ENCODE measurements at regions not wholly inside any gene's neighbourhood (a gene's known extent, or its start where the extent isn't known, plus 50 kb on each side); places are given as distances from the start of the nearest gene placed in this dataset.

DNA sequence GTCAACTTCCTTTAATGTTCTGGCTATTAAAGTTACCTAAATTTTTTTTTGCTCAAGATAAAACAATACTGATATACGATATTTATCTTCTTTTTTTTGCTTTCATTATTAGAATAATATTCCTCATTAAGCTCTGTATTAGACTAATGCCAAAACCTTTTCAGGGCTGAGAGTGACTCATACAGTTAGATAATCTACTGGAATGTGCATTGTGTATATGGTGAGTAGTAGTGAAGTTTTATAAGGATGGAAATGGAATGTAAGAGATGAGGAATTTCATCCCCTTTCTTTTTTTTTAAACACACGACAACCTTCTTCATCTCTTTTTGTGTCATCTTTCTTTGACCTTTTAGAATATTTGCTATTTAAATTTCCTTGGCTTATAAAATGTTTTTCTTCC lies 268.6 kb downstream of the ISL1 start:
- ATAC-seq (ENCODE audit: insufficient read depth, low FRiP score) (no peak), DNase-seq (no peak)
- TF ChIP-seq, protein P1, sequence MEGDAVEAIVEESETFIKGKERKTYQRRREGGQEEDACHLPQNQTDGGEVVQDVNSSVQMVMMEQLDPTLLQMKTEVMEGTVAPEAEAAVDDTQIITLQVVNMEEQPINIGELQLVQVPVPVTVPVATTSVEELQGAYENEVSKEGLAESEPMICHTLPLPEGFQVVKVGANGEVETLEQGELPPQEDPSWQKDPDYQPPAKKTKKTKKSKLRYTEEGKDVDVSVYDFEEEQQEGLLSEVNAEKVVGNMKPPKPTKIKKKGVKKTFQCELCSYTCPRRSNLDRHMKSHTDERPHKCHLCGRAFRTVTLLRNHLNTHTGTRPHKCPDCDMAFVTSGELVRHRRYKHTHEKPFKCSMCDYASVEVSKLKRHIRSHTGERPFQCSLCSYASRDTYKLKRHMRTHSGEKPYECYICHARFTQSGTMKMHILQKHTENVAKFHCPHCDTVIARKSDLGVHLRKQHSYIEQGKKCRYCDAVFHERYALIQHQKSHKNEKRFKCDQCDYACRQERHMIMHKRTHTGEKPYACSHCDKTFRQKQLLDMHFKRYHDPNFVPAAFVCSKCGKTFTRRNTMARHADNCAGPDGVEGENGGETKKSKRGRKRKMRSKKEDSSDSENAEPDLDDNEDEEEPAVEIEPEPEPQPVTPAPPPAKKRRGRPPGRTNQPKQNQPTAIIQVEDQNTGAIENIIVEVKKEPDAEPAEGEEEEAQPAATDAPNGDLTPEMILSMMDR (IDR thresholded peaks at IDR 0.05; ENCODE audit: control extremely low read depth, extremely low read depth) = no peak
- no peaks in the 10 kb centered on the region for H3K27me3 ChIP-seq (ENCODE audit: control insufficient read depth in 3 of 3, insufficient read depth in 3 of 3, low read length in 2 of 3)
- no peaks in the 10 kb centered on the region for H3K9me3 ChIP-seq (ENCODE audit: control insufficient read depth in 4 of 4, insufficient read depth in 3 of 4, low read length in 3 of 4)
- no peaks in the 10 kb centered on the region for H3K4me1 ChIP-seq (ENCODE audit: control insufficient read depth in 5 of 5, insufficient read depth in 5 of 5, low read length in 5 of 5)
- H3K4me3 ChIP-seq = no peak overlapping the region
- H3K27ac ChIP-seq (ENCODE audit: low read depth in 1 of 2, low read length in 1 of 2) = no peak overlapping the region
- no peak overlapping the region for H3K9ac ChIP-seq (ENCODE audit: insufficient read depth in 1 of 2, low read length in 2 of 2)
- H3K36me3 ChIP-seq (ENCODE audit: control insufficient read depth in 4 of 4, insufficient read depth in 4 of 4, low read length in 4 of 4) = no peaks in the 10 kb centered on the region
- 75 to 85% methylated on average over 2 of the region's 2 CpGs for WGBS, 2 donors

DNA sequence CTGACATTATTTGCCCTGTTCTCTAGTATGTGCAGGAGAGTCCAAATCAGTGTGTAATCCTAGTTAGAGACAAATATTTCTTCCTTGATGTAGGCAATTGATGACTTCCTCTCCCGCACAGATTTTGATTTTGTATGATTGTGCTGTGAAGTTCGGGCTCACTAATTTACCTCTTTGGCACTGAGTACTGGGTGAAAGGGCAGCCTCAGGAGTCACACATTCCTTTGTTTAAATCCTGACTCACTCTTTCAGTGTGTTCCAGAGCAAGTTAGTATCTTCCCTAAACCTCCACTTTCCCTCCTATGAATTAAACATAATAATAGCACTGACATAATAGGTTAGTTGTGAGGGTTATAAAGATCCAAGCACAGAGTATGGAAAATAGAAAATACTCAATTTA lies 269.7 kb downstream of the ISL1 start:
- DNase-seq (no peak), ATAC-seq (ENCODE audit: insufficient read depth, low FRiP score) (no peak)
- H3K9me3 ChIP-seq (ENCODE audit: control insufficient read depth in 4 of 4, insufficient read depth in 3 of 4, low read length in 3 of 4) = no peaks in the 10 kb centered on the region
- no peaks in the 10 kb centered on the region for H3K27me3 ChIP-seq (ENCODE audit: control insufficient read depth in 3 of 3, insufficient read depth in 3 of 3, low read length in 2 of 3)
- no peaks in the 10 kb centered on the region for H3K36me3 ChIP-seq (ENCODE audit: control insufficient read depth in 4 of 4, insufficient read depth in 4 of 4, low read length in 4 of 4)
- WGBS, 2 donors = 66 to 84% methylated on average over 2 of the region's 2 CpGs
- peaks cover 0 to 4% (median 0%) of the 10 kb centered on the region in 5 donors for H3K4me1 ChIP-seq (ENCODE audit: control insufficient read depth in 5 of 5, insufficient read depth in 5 of 5, low read length in 5 of 5)
- H3K9ac ChIP-seq (ENCODE audit: insufficient read depth in 1 of 2, low read length in 2 of 2) = no peak overlapping the region
- H3K4me3 ChIP-seq = no peak overlapping the region
- TF ChIP-seq, protein P1 (IDR thresholded peaks at IDR 0.05; ENCODE audit: control extremely low read depth, extremely low read depth) = no peak
- H3K27ac ChIP-seq (ENCODE audit: low read depth in 1 of 2, low read length in 1 of 2) = no peak overlapping the region

DNA sequence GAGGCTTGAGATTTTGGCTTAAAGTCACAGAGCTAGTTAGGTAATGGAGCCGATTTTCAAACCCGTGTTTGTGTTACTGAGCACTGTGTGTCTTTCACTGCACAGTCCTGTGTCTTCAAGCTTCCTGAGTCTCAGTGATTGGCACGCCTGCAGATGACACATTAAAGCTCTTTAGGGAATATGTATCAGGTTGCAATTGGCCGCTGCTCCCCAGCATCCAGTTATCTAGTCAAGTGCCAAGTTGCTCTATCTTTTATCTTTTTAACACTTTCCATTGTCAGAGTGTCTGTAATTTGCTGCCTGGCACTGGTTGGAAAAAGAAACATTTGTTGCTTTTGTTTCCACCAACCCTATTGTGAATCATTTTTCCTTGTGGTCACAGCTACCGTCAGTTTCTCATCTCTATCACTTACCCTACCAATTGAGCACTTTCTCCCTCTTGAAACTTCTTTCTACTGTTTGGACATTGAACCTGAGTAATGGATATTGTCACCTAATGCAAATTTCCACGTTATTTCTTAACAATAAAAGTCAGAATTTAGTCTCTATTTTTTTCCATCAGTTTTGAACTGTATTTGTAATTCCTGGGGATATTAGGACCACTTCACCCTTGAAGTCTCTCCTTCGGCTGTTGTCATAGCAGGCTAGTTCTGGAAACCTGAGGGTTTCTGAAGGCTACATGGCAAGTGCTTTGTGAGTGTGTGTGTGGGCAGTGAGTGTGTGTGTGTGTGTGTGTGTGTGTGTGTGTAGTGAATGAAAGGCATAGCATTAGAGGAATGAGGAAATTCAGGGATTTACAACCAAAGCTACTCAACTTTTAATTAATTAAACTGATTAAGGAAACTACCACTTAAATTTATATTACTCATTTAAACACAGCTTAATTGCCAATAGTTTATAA lies 274.3 kb downstream of the ISL1 start:
- H3K4me3 ChIP-seq = no peak overlapping the region
- H3K27ac ChIP-seq (ENCODE audit: low read depth in 1 of 2, low read length in 1 of 2) = no peak overlapping the region
- no peak for DNase-seq
- no peak overlapping the region for H3K9ac ChIP-seq (ENCODE audit: insufficient read depth in 1 of 2, low read length in 2 of 2)
- no peaks in the 10 kb centered on the region for H3K9me3 ChIP-seq (ENCODE audit: control insufficient read depth in 4 of 4, insufficient read depth in 3 of 4, low read length in 3 of 4)
- WGBS, 2 donors = 43 to 69% methylated on average over 7 of the region's 7 CpGs
- H3K27me3 ChIP-seq (ENCODE audit: control insufficient read depth in 3 of 3, insufficient read depth in 3 of 3, low read length in 2 of 3) = no peaks in the 10 kb centered on the region
- peaks cover 0 to 4% (median 0%) of the 10 kb centered on the region in 5 donors for H3K4me1 ChIP-seq (ENCODE audit: control insufficient read depth in 5 of 5, insufficient read depth in 5 of 5, low read length in 5 of 5)
- no peak for ATAC-seq (ENCODE audit: insufficient read depth, low FRiP score)
- TF ChIP-seq, protein P1 (IDR thresholded peaks at IDR 0.05; ENCODE audit: control extremely low read depth, extremely low read depth) = no peak
- no peaks in the 10 kb centered on the region for H3K36me3 ChIP-seq (ENCODE audit: control insufficient read depth in 4 of 4, insufficient read depth in 4 of 4, low read length in 4 of 4)

Data from lung (tissue), 11 donors.